NCI-H526 treated with DMSO at 0.1 percent for 48 hours (cell line): ENCODE measurements at regions not wholly inside any gene's neighbourhood (a gene's known extent, or its start where the extent isn't known, plus 50 kb on each side); places are given as distances from the start of the nearest gene placed in this dataset.

Experiments
- DNase-seq: peaks from one replicate; lab custom pipeline; 2025; lab: John Stamatoyannopoulos, UW

GRCh38 chr2:75810611-75811330, 100.1 kb upstream of the GCFC2 start:
- DNase-seq = no peak

- no peak for DNase-seq
These were observed 98.2 kb upstream of the GCFC2 start for GRCh38 chr2:75808793-75809535.

GRCh38 chr2:75807992-75808391, 97.3 kb upstream of the GCFC2 start:
- no peak for DNase-seq

GRCh38 chr2:75801234-75801982, 90.7 kb upstream of the GCFC2 start:
- DNase-seq = no peak

- no peak for DNase-seq
These were observed 89.7 kb upstream of the GCFC2 start for GRCh38 chr2:75800456-75800855.

- no peak for DNase-seq
These were observed 89.1 kb upstream of the GCFC2 start for GRCh38 chr2:75799859-75800258.

- no peak for DNase-seq
These were observed 87.9 kb upstream of the GCFC2 start for GRCh38 chr2:75798569-75798968.

- no peak for DNase-seq
These were observed 82.3 kb upstream of the GCFC2 start for GRCh38 chr2:75792996-75793395.

- no peak for DNase-seq
These were observed 81.4 kb upstream of the GCFC2 start for GRCh38 chr2:75792146-75792545.

GRCh38 chr2:75790814-75791467, 80.2 kb upstream of the GCFC2 start:
- no peak for DNase-seq

GRCh38 chr2:75790121-75790813, 79.6 kb upstream of the GCFC2 start:
- DNase-seq = no peak

GRCh38 chr2:75788902-75789301, 78.2 kb upstream of the GCFC2 start:
- DNase-seq = no peak

- no peak for DNase-seq
These were observed 77.4 kb upstream of the GCFC2 start for GRCh38 chr2:75788154-75788553.

- peak; percentile 18 for DNase-seq
These were observed 76.9 kb upstream of the GCFC2 start for GRCh38 chr2:75787532-75788132.

GRCh38 chr2:75775311-75775823, 64.7 kb upstream of the GCFC2 start:
- DNase-seq = no peak

GRCh38 chr2:75772908-75773630, 62.4 kb upstream of the GCFC2 start:
- DNase-seq = no peak

- DNase-seq = no peak
These were observed 55.1 kb upstream of the GCFC2 start for GRCh38 chr2:75765798-75766197.

- DNase-seq = no peak
These were observed 53.9 kb upstream of the GCFC2 start for GRCh38 chr2:75764611-75765010.
